Neural progenitor cell (in vitro differentiated cells): ENCODE measurements at regions not wholly inside any gene's neighbourhood (a gene's known extent, or its start where the extent isn't known, plus 50 kb on each side); places are given as distances from the start of the nearest gene placed in this dataset.
"Not testable (repeated sequence)": the region's sequence is repeated elsewhere in the genome, so short reads cannot be mapped to it uniquely, and the experiment has no call there.

Experiments used
- CTCF ChIP-seq: fragments of 200-600 bp; sonication (generic); IDR thresholded peaks from 2 replicates; pipeline ENCODE4 v1.5.1; 2017; ENCODE audit warnings: antibody characterized with exemption, mild to moderate bottlenecking
- EZH2 ChIP-seq: fragments of 200-600 bp; sonication (generic); IDR thresholded peaks from 2 replicates; pipeline ENCODE4 v1.6.1; 2017; ENCODE audit warnings: antibody characterized with exemption, mild to moderate bottlenecking, moderate library complexity
- EZH2phosphoT487 ChIP-seq: fragments of 200-600 bp; sonication (generic); IDR thresholded peaks from 2 replicates; pipeline ENCODE4 v1.6.1; 2017; ENCODE audit warnings: antibody characterized with exemption

- TF ChIP-seq EZH2, CTCF, EZH2phosphoT487: not testable (repeated sequence)
These were observed 83.0 kb upstream of the CDCA7L start for GRCh38 chr7:22028656-22029055.
